Mammary epithelial cell (primary cell): ENCODE measurements at regions not wholly inside any gene's neighbourhood (a gene's known extent, or its start where the extent isn't known, plus 50 kb on each side); places are given as distances from the start of the nearest gene placed in this dataset.

Source experiments
- EZH2 ChIP-seq: IDR thresholded peaks from 2 replicates; pipeline ENCODE4 v1.6.1; 2012; ENCODE audit warnings: low read length, inconsistent platforms, borderline replicate concordance
- TF ChIP-seq, protein P1 (sequence below), 2 donors: IDR thresholded peaks in 1 of 2; conservative IDR thresholded peaks in 1 of 2; 2 replicates each; pipeline ENCODE4 v1.5.1; 2011 to 2012; ENCODE audit warnings: inconsistent platforms in 2 of 2, low read length in 2 of 2, mild to moderate bottlenecking in 2 of 2, control low read depth in 1 of 2, low read depth in 1 of 2; ENCODE audit not compliant: insufficient read depth in 1 of 2; ENCODE audit errors: extremely low read depth in 1 of 2

GRCh38 chr13:100803091-100803490 lies 128.5 kb upstream of the TMTC4 start:
- TF ChIP-seq, protein P1, sequence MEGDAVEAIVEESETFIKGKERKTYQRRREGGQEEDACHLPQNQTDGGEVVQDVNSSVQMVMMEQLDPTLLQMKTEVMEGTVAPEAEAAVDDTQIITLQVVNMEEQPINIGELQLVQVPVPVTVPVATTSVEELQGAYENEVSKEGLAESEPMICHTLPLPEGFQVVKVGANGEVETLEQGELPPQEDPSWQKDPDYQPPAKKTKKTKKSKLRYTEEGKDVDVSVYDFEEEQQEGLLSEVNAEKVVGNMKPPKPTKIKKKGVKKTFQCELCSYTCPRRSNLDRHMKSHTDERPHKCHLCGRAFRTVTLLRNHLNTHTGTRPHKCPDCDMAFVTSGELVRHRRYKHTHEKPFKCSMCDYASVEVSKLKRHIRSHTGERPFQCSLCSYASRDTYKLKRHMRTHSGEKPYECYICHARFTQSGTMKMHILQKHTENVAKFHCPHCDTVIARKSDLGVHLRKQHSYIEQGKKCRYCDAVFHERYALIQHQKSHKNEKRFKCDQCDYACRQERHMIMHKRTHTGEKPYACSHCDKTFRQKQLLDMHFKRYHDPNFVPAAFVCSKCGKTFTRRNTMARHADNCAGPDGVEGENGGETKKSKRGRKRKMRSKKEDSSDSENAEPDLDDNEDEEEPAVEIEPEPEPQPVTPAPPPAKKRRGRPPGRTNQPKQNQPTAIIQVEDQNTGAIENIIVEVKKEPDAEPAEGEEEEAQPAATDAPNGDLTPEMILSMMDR (conservative IDR thresholded peaks at IDR 0.05 in 1 of 2, IDR thresholded peaks at IDR 0.05 in 1 of 2; ENCODE audit: extremely low read depth in 1 of 2, insufficient read depth in 1 of 2, low read depth in 1 of 2, low read length in 2 of 2) = no peak
- TF ChIP-seq EZH2 = no peak
